Body of pancreas (tissue), 4 donors: ENCODE measurements at regions not wholly inside any gene's neighbourhood (a gene's known extent, or its start where the extent isn't known, plus 50 kb on each side); places are given as distances from the start of the nearest gene placed in this dataset.

ENCODE experiments used
- ATAC-seq: fragments of 150-250 bp; one replicate; pipeline ENCODE4 v1.9.1; 2016
- DNase-seq, 4 donors: peaks; one replicate each; pipeline ENCODE4 v3.0.0-alpha.2; 2019
- H3K27ac ChIP-seq, 4 donors: fragments of 200-600 bp; sonication (generic); 1 replicate in 3 of 4; 2 replicates in 1 of 4; pipeline versions ENCODE4 v1.5.1 to v1.6.1; 2016 to 2019; ENCODE audit warnings: mild to moderate bottlenecking in 1 of 4, mixed read lengths in 1 of 4, moderate library complexity in 1 of 4
- H3K27me3 ChIP-seq, 2 donors: fragments of 200-600 bp; sonication (generic); one replicate each; pipeline ENCODE4 v1.6.0; 2016; ENCODE audit warnings: mild to moderate bottlenecking in 1 of 2
- H3K36me3 ChIP-seq, 2 donors: fragments of 200-600 bp; sonication (generic); replicated peaks in 1 of 2; 2 replicates each; pipeline ENCODE4 v1.5.1; 2016; ENCODE audit warnings: low read depth in 2 of 2; ENCODE audit not compliant: insufficient read depth in 1 of 2
- H3K4me1 ChIP-seq: fragments of 200-600 bp; sonication (generic); one replicate; pipeline ENCODE4 v1.6.0; 2016
- H3K4me3 ChIP-seq, 2 donors: fragments of 200-600 bp; sonication (generic); 1 replicate in 1 of 2; 2 replicates in 1 of 2; pipeline ENCODE4 v1.5.1; 2016 to 2019
- H3K9me3 ChIP-seq, 3 donors: fragments of 200-600 bp; sonication (generic); 1 replicate in 2 of 3; 2 replicates in 1 of 3; pipeline ENCODE4 v1.5.1; 2016
- CTCF ChIP-seq, 7 experiments: fragments of 450-650 bp in 4 of 7; fragments of 200-600 bp in 3 of 7; sonication (generic) in 3 of 7; IDR thresholded peaks; one replicate each; pipeline ENCODE4 v1.5.1; 2016 to 2019; ENCODE audit warnings: antibody characterized with exemption in 7 of 7
- POLR2A ChIP-seq, 3 donors: fragments of 450-650 bp; IDR thresholded peaks; one replicate each; pipeline ENCODE4 v1.6.1; 2016; ENCODE audit warnings: antibody characterized with exemption in 3 of 3, mild to moderate bottlenecking in 2 of 3
- WGBS, 2 donors: methylation state at CpG; one replicate each; pipeline ENCODE4 v1.1.5; 2017; 5-methylcytosine and 5-hydroxymethylcytosine counted together
- intact Hi-C: fragments of 100-400 bp; cut with DNase I; formaldehyde crosslinking; loops from one replicate; pipeline ENCODE4 v1.15.1; 2023

GRCh38 chr6:109284675-109285074, 97.6 kb downstream of the CD164 start:
- no peak for ATAC-seq
- intact Hi-C loops: no loop called here
- no peak overlapping the region for H3K27ac ChIP-seq
- DNase-seq: no peak
- no peaks in the 10 kb centered on the region for H3K27me3 ChIP-seq
- no peaks in the 10 kb centered on the region for H3K9me3 ChIP-seq
- H3K36me3 ChIP-seq: no peaks in the 10 kb centered on the region
- WGBS, 2 donors: 78 to 81% methylated on average over 2 of the region's 2 CpGs
- no peak for TF ChIP-seq POLR2A (IDR thresholded peaks at IDR 0.05)
- no peak for TF ChIP-seq CTCF (IDR thresholded peaks at IDR 0.05)
- no peak overlapping the region for H3K4me3 ChIP-seq
- no peaks in the 10 kb centered on the region for H3K4me1 ChIP-seq

GRCh38 chr6:109282756-109283155, 99.5 kb downstream of the CD164 start:
- no peaks in the 10 kb centered on the region for H3K27me3 ChIP-seq
- no peak for DNase-seq
- H3K4me3 ChIP-seq: no peak overlapping the region
- WGBS, 2 donors: 89 to 100% methylated on average over 2 of the region's 2 CpGs
- intact Hi-C loops: no loop called here
- TF ChIP-seq POLR2A (IDR thresholded peaks at IDR 0.05) (no peak), CTCF (IDR thresholded peaks at IDR 0.05) (no peak)
- ATAC-seq: no peak
- H3K27ac ChIP-seq: no peak overlapping the region
- no peaks in the 10 kb centered on the region for H3K36me3 ChIP-seq
- H3K9me3 ChIP-seq: no peaks in the 10 kb centered on the region
- no peaks in the 10 kb centered on the region for H3K4me1 ChIP-seq

- DNase-seq: no peak
- Histone ChIP-seq H3K27ac (no peak overlapping the region), H3K4me3 (no peak overlapping the region), H3K9me3 (no peaks in the 10 kb centered on the region), H3K4me1 (no peaks in the 10 kb centered on the region), H3K27me3 (no peaks in the 10 kb centered on the region), H3K36me3 (no peaks in the 10 kb centered on the region)
- ATAC-seq: no peak
- intact Hi-C loops: no loop called here
- TF ChIP-seq POLR2A (IDR thresholded peaks at IDR 0.05): no peak
- no peak for TF ChIP-seq CTCF (IDR thresholded peaks at IDR 0.05)
- 96 to 97% methylated on average over 1 of the region's 1 CpG for WGBS, 2 donors
Measured at GRCh38 chr6:109279628-109280027, 102.6 kb downstream of the CD164 start.

GRCh38 chr6:109271622-109272021, 110.6 kb downstream of the CD164 start:
- Histone ChIP-seq H3K27me3 (no peaks in the 10 kb centered on the region), H3K36me3 (no peaks in the 10 kb centered on the region), H3K4me3 (no peak overlapping the region), H3K4me1 (no peaks in the 10 kb centered on the region), H3K27ac (no peak overlapping the region), H3K9me3 (no peaks in the 10 kb centered on the region)
- TF ChIP-seq CTCF (IDR thresholded peaks at IDR 0.05) (no peak), POLR2A (IDR thresholded peaks at IDR 0.05) (no peak)
- DNase-seq (no peak), ATAC-seq (no peak)
- intact Hi-C loops: no loop called here
- WGBS, 2 donors: 47 to 73% methylated on average over 2 of the region's 2 CpGs

GRCh38 chr6:109269953-109270517, 112.2 kb downstream of the CD164 start:
- TF ChIP-seq POLR2A (IDR thresholded peaks at IDR 0.05) (no peak), CTCF (IDR thresholded peaks at IDR 0.05) (no peak)
- 75 to 94% methylated on average over 1 of the region's 1 CpG for WGBS, 2 donors
- H3K9me3 ChIP-seq: no peaks in the 10 kb centered on the region
- H3K4me1 ChIP-seq: no peaks in the 10 kb centered on the region
- H3K36me3 ChIP-seq: no peaks in the 10 kb centered on the region
- no peak for ATAC-seq
- no peak overlapping the region for H3K4me3 ChIP-seq
- H3K27ac ChIP-seq: no peak overlapping the region
- no peak for DNase-seq
- intact Hi-C loops: no loop called here
- no peaks in the 10 kb centered on the region for H3K27me3 ChIP-seq
